ENCODE measurements at regions not wholly inside any gene's neighbourhood (a gene's known extent, or its start where the extent isn't known, plus 50 kb on each side); places are given as distances from the start of the nearest gene placed in this dataset.
"Not testable (repeated sequence)": the region's sequence is repeated elsewhere in the genome, so short reads cannot be mapped to it uniquely, and the experiment has no call there.

- TF ChIP-seq, protein P1, sequence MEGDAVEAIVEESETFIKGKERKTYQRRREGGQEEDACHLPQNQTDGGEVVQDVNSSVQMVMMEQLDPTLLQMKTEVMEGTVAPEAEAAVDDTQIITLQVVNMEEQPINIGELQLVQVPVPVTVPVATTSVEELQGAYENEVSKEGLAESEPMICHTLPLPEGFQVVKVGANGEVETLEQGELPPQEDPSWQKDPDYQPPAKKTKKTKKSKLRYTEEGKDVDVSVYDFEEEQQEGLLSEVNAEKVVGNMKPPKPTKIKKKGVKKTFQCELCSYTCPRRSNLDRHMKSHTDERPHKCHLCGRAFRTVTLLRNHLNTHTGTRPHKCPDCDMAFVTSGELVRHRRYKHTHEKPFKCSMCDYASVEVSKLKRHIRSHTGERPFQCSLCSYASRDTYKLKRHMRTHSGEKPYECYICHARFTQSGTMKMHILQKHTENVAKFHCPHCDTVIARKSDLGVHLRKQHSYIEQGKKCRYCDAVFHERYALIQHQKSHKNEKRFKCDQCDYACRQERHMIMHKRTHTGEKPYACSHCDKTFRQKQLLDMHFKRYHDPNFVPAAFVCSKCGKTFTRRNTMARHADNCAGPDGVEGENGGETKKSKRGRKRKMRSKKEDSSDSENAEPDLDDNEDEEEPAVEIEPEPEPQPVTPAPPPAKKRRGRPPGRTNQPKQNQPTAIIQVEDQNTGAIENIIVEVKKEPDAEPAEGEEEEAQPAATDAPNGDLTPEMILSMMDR (IDR thresholded peaks at IDR 0.05; ENCODE audit: partially characterized antibody, unreplicated experiment), result no peak
- H3K27ac Mint-ChIP-seq (ENCODE audit: unreplicated experiment), result no peak overlapping the region
- no peaks in the 10 kb centered on the region for H3K27me3 Mint-ChIP-seq (ENCODE audit: unreplicated experiment)
- H3K36me3 Mint-ChIP-seq (ENCODE audit: unreplicated experiment), result peaks cover 11% of the 10 kb centered on the region
- no peak for DNase-seq
- no peak overlapping the region for H3K4me3 Mint-ChIP-seq (ENCODE audit: unreplicated experiment)
- H3K4me1 Mint-ChIP-seq (ENCODE audit: low read depth, unreplicated experiment), result no peaks in the 10 kb centered on the region
- H3K9me3 Mint-ChIP-seq (ENCODE audit: unreplicated experiment), result peaks cover 6% of the 10 kb centered on the region
These were observed 82.4 kb upstream of the PLAC8 start for GRCh38 chr4:83196921-83197320.

DNA sequence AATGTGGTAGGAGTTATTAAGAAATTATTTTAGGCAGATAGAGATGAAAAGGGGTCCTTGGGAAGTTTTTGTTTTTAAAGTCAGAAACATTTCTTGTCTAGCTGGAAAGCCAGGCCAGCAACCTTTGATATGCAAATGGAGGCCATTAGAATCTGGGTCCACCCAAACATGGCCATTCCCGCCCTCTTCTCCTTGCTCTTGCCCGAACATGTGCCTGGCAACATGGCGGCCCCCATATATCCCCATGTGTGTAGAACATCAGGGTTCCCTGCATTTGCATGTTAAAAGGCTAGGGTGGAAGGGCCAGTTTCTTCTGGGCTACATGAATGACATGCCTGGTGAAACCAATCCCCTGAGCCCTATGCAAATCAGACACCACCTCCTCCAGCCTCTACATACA lies 80.7 kb upstream of the PLAC8 start:
- Mint-ChIP-seq H3K4me3 (ENCODE audit: unreplicated experiment) (no peak overlapping the region), H3K4me1 (ENCODE audit: low read depth, unreplicated experiment) (no peaks in the 10 kb centered on the region), H3K27ac (ENCODE audit: unreplicated experiment) (no peak overlapping the region), H3K27me3 (ENCODE audit: unreplicated experiment) (no peaks in the 10 kb centered on the region), H3K9me3 (ENCODE audit: unreplicated experiment) (peaks cover 6% of the 10 kb centered on the region), H3K36me3 (ENCODE audit: unreplicated experiment) (peaks cover 11% of the 10 kb centered on the region)
- no peak for DNase-seq
- TF ChIP-seq, protein P1 (IDR thresholded peaks at IDR 0.05; ENCODE audit: partially characterized antibody, unreplicated experiment), result no peak

GRCh38 chr4:83194588-83194987 lies 80.1 kb upstream of the PLAC8 start:
- H3K4me3 Mint-ChIP-seq (ENCODE audit: unreplicated experiment); H3K27ac Mint-ChIP-seq (ENCODE audit: unreplicated experiment); H3K4me1 Mint-ChIP-seq (ENCODE audit: low read depth, unreplicated experiment); DNase-seq; H3K27me3 Mint-ChIP-seq (ENCODE audit: unreplicated experiment); H3K9me3 Mint-ChIP-seq (ENCODE audit: unreplicated experiment): not testable (repeated sequence)
- H3K36me3 Mint-ChIP-seq (ENCODE audit: unreplicated experiment), result peaks cover 11% of the 10 kb centered on the region

GRCh38 chr4:83192634-83193033 lies 78.1 kb upstream of the PLAC8 start:
- Mint-ChIP-seq H3K27ac (ENCODE audit: unreplicated experiment) (no peak overlapping the region), H3K4me1 (ENCODE audit: low read depth, unreplicated experiment) (no peaks in the 10 kb centered on the region), H3K36me3 (ENCODE audit: unreplicated experiment) (peaks cover 11% of the 10 kb centered on the region), H3K4me3 (ENCODE audit: unreplicated experiment) (no peak overlapping the region), H3K27me3 (ENCODE audit: unreplicated experiment) (no peaks in the 10 kb centered on the region), H3K9me3 (ENCODE audit: unreplicated experiment) (peaks cover 6% of the 10 kb centered on the region)
- TF ChIP-seq, protein P1 (IDR thresholded peaks at IDR 0.05; ENCODE audit: partially characterized antibody, unreplicated experiment), result no peak
- no peak for DNase-seq

DNA sequence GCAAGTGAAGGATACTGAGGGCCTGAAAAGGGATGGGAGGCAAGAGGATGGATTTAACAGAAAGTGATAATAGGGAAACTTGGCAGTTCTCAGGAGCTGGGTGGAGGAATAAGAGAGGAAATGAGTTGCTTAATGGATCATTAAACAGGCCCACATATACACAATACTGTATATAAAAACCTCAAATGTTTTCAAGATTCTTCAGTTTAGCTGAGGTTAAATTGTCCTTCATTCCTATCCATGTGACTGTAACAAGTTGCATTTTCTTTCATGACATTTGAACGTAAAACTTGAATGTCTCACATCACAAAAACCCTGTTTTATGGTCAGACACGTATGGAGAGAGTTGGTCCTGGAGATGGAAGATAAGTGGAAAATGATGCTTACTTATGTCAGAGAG lies 76.5 kb upstream of the PLAC8 start:
- DNase-seq, result no peak
- H3K27me3 Mint-ChIP-seq (ENCODE audit: unreplicated experiment), result no peaks in the 10 kb centered on the region
- peaks cover 6% of the 10 kb centered on the region for H3K9me3 Mint-ChIP-seq (ENCODE audit: unreplicated experiment)
- no peak overlapping the region for H3K4me3 Mint-ChIP-seq (ENCODE audit: unreplicated experiment)
- no peaks in the 10 kb centered on the region for H3K4me1 Mint-ChIP-seq (ENCODE audit: low read depth, unreplicated experiment)
- H3K27ac Mint-ChIP-seq (ENCODE audit: unreplicated experiment), result no peak overlapping the region
- no peaks in the 10 kb centered on the region for H3K36me3 Mint-ChIP-seq (ENCODE audit: unreplicated experiment)
- TF ChIP-seq, protein P1 (IDR thresholded peaks at IDR 0.05; ENCODE audit: partially characterized antibody, unreplicated experiment), result no peak
